Effector CD4-positive, alpha-beta T cell (primary cell): ENCODE measurements at regions not wholly inside any gene's neighbourhood (a gene's known extent, or its start where the extent isn't known, plus 50 kb on each side); places are given as distances from the start of the nearest gene placed in this dataset.

Source experiments
- DNase-seq: peaks from one replicate; pipeline ENCODE4 v3.0.0-alpha.2; 2020

GRCh38 chr5:116661419-116661818 lies 86.8 kb upstream of the SEMA6A start:
- no peak for DNase-seq

- DNase-seq, result no peak
Observed at GRCh38 chr5:116660929-116661328, 86.3 kb upstream of the SEMA6A start.

GRCh38 chr5:116658830-116659229 lies 84.2 kb upstream of the SEMA6A start:
- no peak for DNase-seq

- no peak for DNase-seq
Observed at GRCh38 chr5:116658141-116658540, 83.5 kb upstream of the SEMA6A start.

- DNase-seq, result no peak
Observed at GRCh38 chr5:116655431-116655830, 80.8 kb upstream of the SEMA6A start.

- DNase-seq, result no peak
Observed at GRCh38 chr5:116654925-116655324, 80.3 kb upstream of the SEMA6A start.

GRCh38 chr5:116652903-116653302 lies 78.3 kb upstream of the SEMA6A start:
- no peak for DNase-seq

- DNase-seq, result no peak
Observed at GRCh38 chr5:116652196-116652729, 77.6 kb upstream of the SEMA6A start.

- DNase-seq, result no peak
Observed at GRCh38 chr5:116651653-116652052, 77.0 kb upstream of the SEMA6A start.

- DNase-seq, result no peak
Observed at GRCh38 chr5:116650964-116651363, 76.3 kb upstream of the SEMA6A start.

- DNase-seq, result no peak
Observed at GRCh38 chr5:116650544-116650943, 75.9 kb upstream of the SEMA6A start.

- no peak for DNase-seq
Observed at GRCh38 chr5:116646611-116647289, 72.1 kb upstream of the SEMA6A start.

GRCh38 chr5:116645627-116646026 lies 71.0 kb upstream of the SEMA6A start:
- no peak for DNase-seq

- DNase-seq, result no peak
Observed at GRCh38 chr5:116640236-116640635, 65.6 kb upstream of the SEMA6A start.

GRCh38 chr5:116637149-116637740 lies 62.6 kb upstream of the SEMA6A start:
- DNase-seq, result no peak

- DNase-seq, result no peak
Observed at GRCh38 chr5:116632890-116633289, 58.3 kb upstream of the SEMA6A start.

GRCh38 chr5:116631147-116631546 lies 56.5 kb upstream of the SEMA6A start:
- DNase-seq, result no peak

- DNase-seq, result no peak
Observed at GRCh38 chr5:116629168-116629567, 54.5 kb upstream of the SEMA6A start.

- DNase-seq, result no peak
Observed at GRCh38 chr5:116626945-116627679, 52.5 kb upstream of the SEMA6A start.

- no peak for DNase-seq
Observed at GRCh38 chr5:116626272-116626723, 51.7 kb upstream of the SEMA6A start.
